GM12891 (cell line): ENCODE measurements at regions not wholly inside any gene's neighbourhood (a gene's known extent, or its start where the extent isn't known, plus 50 kb on each side); places are given as distances from the start of the nearest gene placed in this dataset.

Experiments used
- POLR2A ChIP-seq: IDR thresholded peaks from 2 replicates; pipeline ENCODE4 v1.6.1; 2011; ENCODE audit warnings: low read depth, low read length, control low read depth
- POLR2AphosphoS5 ChIP-seq: IDR thresholded peaks from 2 replicates; pipeline ENCODE4 v1.6.1; 2011; ENCODE audit warnings: low read depth, low read length, control low read depth
- SPI1 ChIP-seq: IDR thresholded peaks from 2 replicates; pipeline ENCODE4 v1.6.1; 2011; ENCODE audit warnings: low read depth, low read length, control low read depth
- TAF1 ChIP-seq: IDR thresholded peaks from 2 replicates; pipeline ENCODE4 v1.6.1; 2011; ENCODE audit warnings: low read depth, low read length, control low read depth

- TF ChIP-seq POLR2AphosphoS5 = no peak
- TF ChIP-seq POLR2A = no peak
- TF ChIP-seq TAF1 = no peak
- TF ChIP-seq SPI1 = no peak
Measured at GRCh38 chr5:148924817-148925216, 98.4 kb downstream of the ADRB2 start.
